GM13977 (cell line): ENCODE measurements at regions not wholly inside any gene's neighbourhood (a gene's known extent, or its start where the extent isn't known, plus 50 kb on each side); places are given as distances from the start of the nearest gene placed in this dataset.

Source experiments
- DNase-seq: peaks from one replicate; pipeline ENCODE4 v3.0.0; 2012; ENCODE audit warnings: low spot score
- CTCF ChIP-seq: IDR thresholded peaks from 2 replicates; pipeline ENCODE4 v1.5.1; 2012; ENCODE audit warnings: mild to moderate bottlenecking, control low read depth; ENCODE audit not compliant: insufficient read depth; ENCODE audit errors: extremely low read depth, missing control alignments
- in situ Hi-C: fragments of 300-500 bp; cut with MboI; formaldehyde crosslinking; loops from one replicate; pipeline ENCODE4 v1.12.0; 2022; ENCODE audit warnings: low sequenced_read_pairs, low pct_unique_long_range_greater_than_20kb, mixed read lengths, inconsistent platforms; ENCODE audit not compliant: unreplicated experiment

- in situ Hi-C loops, result no loop called here
- DNase-seq, result no peak
- no peak for TF ChIP-seq CTCF
These were observed 1719.7 kb upstream of the SLC10A2 start for GRCh38 chr13:104785952-104786351.

- in situ Hi-C loops, result no loop called here
- TF ChIP-seq CTCF, result no peak
These were observed 1718.7 kb upstream of the SLC10A2 start for GRCh38 chr13:104784891-104785290.

GRCh38 chr13:104782741-104783140 lies 1716.5 kb upstream of the SLC10A2 start:
- in situ Hi-C loops, result no loop called here
- no peak for TF ChIP-seq CTCF
- DNase-seq, result no peak

More at GRCh38 chr13:104784891-104785290, 1718.7 kb upstream of the SLC10A2 start:
- no peak for DNase-seq

GRCh38 chr13:104779311-104779993 lies 1713.2 kb upstream of the SLC10A2 start:
- in situ Hi-C loops, result no loop called here
- no peak for TF ChIP-seq CTCF
- no peak for DNase-seq

GRCh38 chr13:104773775-104774174 lies 1707.6 kb upstream of the SLC10A2 start:
- in situ Hi-C loops, result no loop called here
- peak; percentile 16 for DNase-seq
- TF ChIP-seq CTCF, result peak; percentile 62

GRCh38 chr13:104769545-104769944 lies 1703.3 kb upstream of the SLC10A2 start:
- in situ Hi-C loops, result no loop called here

More at GRCh38 chr13:104769545-104769944, 1703.3 kb upstream of the SLC10A2 start:
- no peak for DNase-seq
- TF ChIP-seq CTCF, result no peak
